SK-N-SH treated with all-trans-retinoic acid at 6 μM for 48 hours (cell line): ENCODE measurements at regions not wholly inside any gene's neighbourhood (a gene's known extent, or its start where the extent isn't known, plus 50 kb on each side); places are given as distances from the start of the nearest gene placed in this dataset.

Experiments
- ATAC-seq: fragments of 200-7000 bp; cut with Tn5 transposase; 3 replicates; pipeline ENCODE4 v1.9.1; 2020; ENCODE audit warnings: mild to moderate bottlenecking, moderate library complexity
- ARNTL ChIP-seq: fragments of 450-650 bp; formaldehyde crosslinking; IDR thresholded peaks from 2 replicates; pipeline ENCODE4 v1.5.0; 2020; ENCODE audit warnings: low read depth, mild to moderate bottlenecking, moderate library complexity, borderline replicate concordance
- BACH2 ChIP-seq: fragments of 250-450 bp; sonication (Bioruptor Pico); IDR thresholded peaks from 2 replicates; pipeline ENCODE4 v1.9.0; 2021; ENCODE audit warnings: mild to moderate bottlenecking, borderline replicate concordance
- CSDC2 ChIP-seq: fragments of 250-450 bp; sonication (Bioruptor Pico); IDR thresholded peaks from 2 replicates; pipeline ENCODE4 v1.5.0; 2020; ENCODE audit warnings: mild to moderate bottlenecking, moderate library complexity
- GLIS3 ChIP-seq: fragments of 250-450 bp; sonication (Bioruptor Pico); IDR thresholded peaks from 2 replicates; pipeline ENCODE4 v1.5.0; 2020; ENCODE audit warnings: mild to moderate bottlenecking, moderate library complexity
- ISL1 ChIP-seq: fragments of 250-450 bp; sonication (Bioruptor Pico); IDR thresholded peaks from 2 replicates; pipeline ENCODE4 v2.1.2; 2022; ENCODE audit warnings: mild to moderate bottlenecking, moderate library complexity
- OSR1 ChIP-seq: fragments of 250-450 bp; sonication (Bioruptor Pico); IDR thresholded peaks from 2 replicates; pipeline ENCODE4 v1.8.0; 2022; ENCODE audit warnings: moderate library complexity, mild to moderate bottlenecking, inconsistent platforms
- PPARA ChIP-seq: fragments of 250-450 bp; sonication (Bioruptor Pico); IDR thresholded peaks from 2 replicates; pipeline ENCODE4 v1.5.0; 2020; ENCODE audit warnings: mild to moderate bottlenecking, borderline replicate concordance
- RARB ChIP-seq: fragments of 250-450 bp; sonication (Bioruptor Pico); IDR thresholded peaks from 2 replicates; pipeline ENCODE4 v1.8.0; 2021; ENCODE audit warnings: mild to moderate bottlenecking, moderate library complexity
- SNAI2 ChIP-seq: fragments of 250-450 bp; sonication (Bioruptor Pico); IDR thresholded peaks from 2 replicates; pipeline ENCODE4 v1.5.0; 2020; ENCODE audit warnings: mild to moderate bottlenecking, moderate library complexity
- TCF4 ChIP-seq: fragments of 250-450 bp; sonication (Bioruptor Pico); IDR thresholded peaks from 2 replicates; pipeline ENCODE4 v1.8.0; 2021; ENCODE audit warnings: mild to moderate bottlenecking, moderate library complexity, borderline replicate concordance
- TOX ChIP-seq: fragments of 250-450 bp; sonication (Bioruptor Pico); IDR thresholded peaks from 2 replicates; pipeline ENCODE4 v1.8.0; 2021; ENCODE audit warnings: mild to moderate bottlenecking, moderate library complexity, borderline replicate concordance
- ZC3H10 ChIP-seq: fragments of 250-450 bp; sonication (Bioruptor Pico); IDR thresholded peaks from 2 replicates; pipeline ENCODE4 v1.5.1; 2021; ENCODE audit warnings: mild to moderate bottlenecking, moderate library complexity
- ZFP30 ChIP-seq: fragments of 450-650 bp; formaldehyde crosslinking; IDR thresholded peaks from 2 replicates; pipeline ENCODE4 v1.5.0; 2022; ENCODE audit warnings: mild to moderate bottlenecking, moderate library complexity
- ZNF565 ChIP-seq: fragments of 450-650 bp; formaldehyde crosslinking; conservative IDR thresholded peaks from 2 replicates; pipeline ENCODE4 v1.5.0; 2020; ENCODE audit warnings: low read depth, mild to moderate bottlenecking, moderate library complexity
- ZNF70 ChIP-seq: fragments of 450-650 bp; formaldehyde crosslinking; IDR thresholded peaks from 2 replicates; pipeline ENCODE4 v1.5.0; 2020; ENCODE audit warnings: mild to moderate bottlenecking, moderate library complexity
- ZNF8 ChIP-seq: fragments of 450-650 bp; formaldehyde crosslinking; IDR thresholded peaks from 2 replicates; pipeline ENCODE4 v1.5.0; 2020; ENCODE audit warnings: mild to moderate bottlenecking, moderate library complexity
- TF ChIP-seq, protein P1 (sequence below): fragments of 250-450 bp; sonication (Bioruptor Pico); IDR thresholded peaks from 2 replicates; pipeline ENCODE4 v1.5.0; 2020; ENCODE audit warnings: mild to moderate bottlenecking, moderate library complexity
- TF ChIP-seq, protein P2 (sequence below): fragments of 250-450 bp; sonication (Bioruptor Pico); IDR thresholded peaks from 2 replicates; pipeline ENCODE4 v1.8.0; 2020; ENCODE audit warnings: mild to moderate bottlenecking, moderate library complexity, borderline replicate concordance
- TF ChIP-seq, protein P3 (sequence below): fragments of 250-450 bp; sonication (Bioruptor Pico); IDR thresholded peaks from 2 replicates; pipeline ENCODE4 v1.8.0; 2021; ENCODE audit warnings: low read depth, mild to moderate bottlenecking, moderate library complexity, borderline replicate concordance
- TF ChIP-seq, protein P4 (sequence below): fragments of 250-450 bp; sonication (Bioruptor Pico); IDR thresholded peaks from 2 replicates; pipeline ENCODE4 v1.5.1; 2021; ENCODE audit warnings: mild to moderate bottlenecking, moderate library complexity
- TF ChIP-seq, protein P5 (sequence below): fragments of 250-450 bp; sonication (Bioruptor Pico); IDR thresholded peaks from 2 replicates; pipeline ENCODE4 v1.5.1; 2020; ENCODE audit warnings: low read depth, mild to moderate bottlenecking, moderate library complexity

DNA sequence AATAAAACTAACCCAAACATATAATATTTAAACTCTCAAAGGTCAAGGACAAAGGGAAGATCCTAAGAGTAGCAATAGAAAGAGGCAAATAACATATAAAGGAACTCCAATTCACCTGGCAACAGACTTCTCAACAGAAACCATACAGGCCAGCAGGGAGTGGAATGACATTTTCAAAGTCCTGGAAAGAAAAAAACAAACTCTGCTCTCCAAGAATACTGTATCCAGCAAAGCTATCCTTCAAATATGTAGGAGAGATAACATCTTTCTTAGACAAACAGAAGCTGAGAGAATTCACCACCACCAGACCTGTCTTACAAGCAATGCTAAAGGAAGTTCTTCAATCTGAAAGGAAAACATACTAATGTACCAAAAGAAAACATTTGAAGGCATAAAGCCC lies 51.5 kb upstream of the TMEM158 start:
- no peak for TF ChIP-seq TCF4 (CRISPR knock-in tag)
- TF ChIP-seq ZNF8 (CRISPR knock-in tag), result no peak
- TF ChIP-seq SNAI2 (CRISPR knock-in tag), result no peak
- TF ChIP-seq ZC3H10, result no peak
- no peak for TF ChIP-seq ARNTL (CRISPR knock-in tag)
- no peak for TF ChIP-seq PPARA (CRISPR knock-in tag)
- TF ChIP-seq, protein P1, sequence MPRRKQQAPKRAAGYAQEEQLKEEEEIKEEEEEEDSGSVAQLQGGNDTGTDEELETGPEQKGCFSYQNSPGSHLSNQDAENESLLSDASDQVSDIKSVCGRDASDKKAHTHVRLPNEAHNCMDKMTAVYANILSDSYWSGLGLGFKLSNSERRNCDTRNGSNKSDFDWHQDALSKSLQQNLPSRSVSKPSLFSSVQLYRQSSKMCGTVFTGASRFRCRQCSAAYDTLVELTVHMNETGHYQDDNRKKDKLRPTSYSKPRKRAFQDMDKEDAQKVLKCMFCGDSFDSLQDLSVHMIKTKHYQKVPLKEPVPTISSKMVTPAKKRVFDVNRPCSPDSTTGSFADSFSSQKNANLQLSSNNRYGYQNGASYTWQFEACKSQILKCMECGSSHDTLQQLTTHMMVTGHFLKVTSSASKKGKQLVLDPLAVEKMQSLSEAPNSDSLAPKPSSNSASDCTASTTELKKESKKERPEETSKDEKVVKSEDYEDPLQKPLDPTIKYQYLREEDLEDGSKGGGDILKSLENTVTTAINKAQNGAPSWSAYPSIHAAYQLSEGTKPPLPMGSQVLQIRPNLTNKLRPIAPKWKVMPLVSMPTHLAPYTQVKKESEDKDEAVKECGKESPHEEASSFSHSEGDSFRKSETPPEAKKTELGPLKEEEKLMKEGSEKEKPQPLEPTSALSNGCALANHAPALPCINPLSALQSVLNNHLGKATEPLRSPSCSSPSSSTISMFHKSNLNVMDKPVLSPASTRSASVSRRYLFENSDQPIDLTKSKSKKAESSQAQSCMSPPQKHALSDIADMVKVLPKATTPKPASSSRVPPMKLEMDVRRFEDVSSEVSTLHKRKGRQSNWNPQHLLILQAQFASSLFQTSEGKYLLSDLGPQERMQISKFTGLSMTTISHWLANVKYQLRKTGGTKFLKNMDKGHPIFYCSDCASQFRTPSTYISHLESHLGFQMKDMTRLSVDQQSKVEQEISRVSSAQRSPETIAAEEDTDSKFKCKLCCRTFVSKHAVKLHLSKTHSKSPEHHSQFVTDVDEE (CRISPR knock-in tag), result no peak
- TF ChIP-seq BACH2 (CRISPR knock-in tag), result no peak
- TF ChIP-seq TOX (CRISPR knock-in tag), result no peak
- no peak for ATAC-seq

DNA sequence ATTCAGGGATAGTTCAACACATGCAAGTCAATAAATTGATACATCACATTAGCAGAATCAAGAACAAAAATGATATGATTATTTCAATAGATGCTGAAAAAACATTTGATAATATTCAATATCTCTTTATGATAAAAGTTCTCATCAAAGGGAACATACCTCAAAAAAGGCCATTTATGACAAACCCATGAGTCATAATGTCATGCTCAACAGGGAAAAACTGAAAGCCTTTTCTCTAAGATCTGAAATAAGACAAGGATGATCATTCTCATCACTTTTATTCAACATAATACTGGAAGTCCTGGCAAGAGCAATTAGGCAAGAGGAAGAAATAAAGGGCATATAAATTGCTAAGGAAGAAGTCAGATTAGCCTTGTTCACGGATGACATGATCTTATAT lies 54.1 kb upstream of the TMEM158 start:
- no peak for ATAC-seq
- TF ChIP-seq CSDC2 (CRISPR knock-in tag), result no peak
- no peak for TF ChIP-seq ZNF565 (CRISPR knock-in tag)
- TF ChIP-seq RARB (CRISPR knock-in tag), result no peak
- TF ChIP-seq ZFP30, result no peak
- no peak for TF ChIP-seq BACH2 (CRISPR knock-in tag)
- no peak for TF ChIP-seq SNAI2 (CRISPR knock-in tag)
- TF ChIP-seq, protein P2, sequence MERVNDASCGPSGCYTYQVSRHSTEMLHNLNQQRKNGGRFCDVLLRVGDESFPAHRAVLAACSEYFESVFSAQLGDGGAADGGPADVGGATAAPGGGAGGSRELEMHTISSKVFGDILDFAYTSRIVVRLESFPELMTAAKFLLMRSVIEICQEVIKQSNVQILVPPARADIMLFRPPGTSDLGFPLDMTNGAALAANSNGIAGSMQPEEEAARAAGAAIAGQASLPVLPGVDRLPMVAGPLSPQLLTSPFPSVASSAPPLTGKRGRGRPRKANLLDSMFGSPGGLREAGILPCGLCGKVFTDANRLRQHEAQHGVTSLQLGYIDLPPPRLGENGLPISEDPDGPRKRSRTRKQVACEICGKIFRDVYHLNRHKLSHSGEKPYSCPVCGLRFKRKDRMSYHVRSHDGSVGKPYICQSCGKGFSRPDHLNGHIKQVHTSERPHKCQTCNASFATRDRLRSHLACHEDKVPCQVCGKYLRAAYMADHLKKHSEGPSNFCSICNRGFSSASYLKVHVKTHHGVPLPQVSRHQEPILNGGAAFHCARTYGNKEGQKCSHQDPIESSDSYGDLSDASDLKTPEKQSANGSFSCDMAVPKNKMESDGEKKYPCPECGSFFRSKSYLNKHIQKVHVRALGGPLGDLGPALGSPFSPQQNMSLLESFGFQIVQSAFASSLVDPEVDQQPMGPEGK (CRISPR knock-in tag), result no peak
- TF ChIP-seq TOX (CRISPR knock-in tag), result no peak
- TF ChIP-seq, protein P3, sequence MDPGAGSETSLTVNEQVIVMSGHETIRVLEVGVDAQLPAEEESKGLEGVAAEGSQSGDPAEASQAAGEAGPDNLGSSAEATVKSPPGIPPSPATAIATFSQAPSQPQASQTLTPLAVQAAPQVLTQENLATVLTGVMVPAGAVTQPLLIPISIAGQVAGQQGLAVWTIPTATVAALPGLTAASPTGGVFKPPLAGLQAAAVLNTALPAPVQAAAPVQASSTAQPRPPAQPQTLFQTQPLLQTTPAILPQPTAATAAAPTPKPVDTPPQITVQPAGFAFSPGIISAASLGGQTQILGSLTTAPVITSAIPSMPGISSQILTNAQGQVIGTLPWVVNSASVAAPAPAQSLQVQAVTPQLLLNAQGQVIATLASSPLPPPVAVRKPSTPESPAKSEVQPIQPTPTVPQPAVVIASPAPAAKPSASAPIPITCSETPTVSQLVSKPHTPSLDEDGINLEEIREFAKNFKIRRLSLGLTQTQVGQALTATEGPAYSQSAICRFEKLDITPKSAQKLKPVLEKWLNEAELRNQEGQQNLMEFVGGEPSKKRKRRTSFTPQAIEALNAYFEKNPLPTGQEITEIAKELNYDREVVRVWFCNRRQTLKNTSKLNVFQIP, result no peak
- TF ChIP-seq OSR1 (CRISPR knock-in tag), result no peak
- TF ChIP-seq ZNF8 (CRISPR knock-in tag), result no peak
- no peak for TF ChIP-seq TCF4 (CRISPR knock-in tag)
- TF ChIP-seq PPARA (CRISPR knock-in tag), result no peak
- TF ChIP-seq ZC3H10, result no peak
- no peak for TF ChIP-seq ARNTL (CRISPR knock-in tag)
- TF ChIP-seq GLIS3 (CRISPR knock-in tag), result no peak
- TF ChIP-seq, protein P4, sequence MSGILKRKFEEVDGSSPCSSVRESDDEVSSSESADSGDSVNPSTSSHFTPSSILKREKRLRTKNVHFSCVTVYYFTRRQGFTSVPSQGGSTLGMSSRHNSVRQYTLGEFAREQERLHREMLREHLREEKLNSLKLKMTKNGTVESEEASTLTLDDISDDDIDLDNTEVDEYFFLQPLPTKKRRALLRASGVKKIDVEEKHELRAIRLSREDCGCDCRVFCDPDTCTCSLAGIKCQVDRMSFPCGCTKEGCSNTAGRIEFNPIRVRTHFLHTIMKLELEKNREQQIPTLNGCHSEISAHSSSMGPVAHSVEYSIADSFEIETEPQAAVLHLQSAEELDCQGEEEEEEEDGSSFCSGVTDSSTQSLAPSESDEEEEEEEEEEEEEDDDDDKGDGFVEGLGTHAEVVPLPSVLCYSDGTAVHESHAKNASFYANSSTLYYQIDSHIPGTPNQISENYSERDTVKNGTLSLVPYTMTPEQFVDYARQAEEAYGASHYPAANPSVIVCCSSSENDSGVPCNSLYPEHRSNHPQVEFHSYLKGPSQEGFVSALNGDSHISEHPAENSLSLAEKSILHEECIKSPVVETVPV (CRISPR knock-in tag), result no peak
- TF ChIP-seq, all 23 proteins: peak for 0

DNA sequence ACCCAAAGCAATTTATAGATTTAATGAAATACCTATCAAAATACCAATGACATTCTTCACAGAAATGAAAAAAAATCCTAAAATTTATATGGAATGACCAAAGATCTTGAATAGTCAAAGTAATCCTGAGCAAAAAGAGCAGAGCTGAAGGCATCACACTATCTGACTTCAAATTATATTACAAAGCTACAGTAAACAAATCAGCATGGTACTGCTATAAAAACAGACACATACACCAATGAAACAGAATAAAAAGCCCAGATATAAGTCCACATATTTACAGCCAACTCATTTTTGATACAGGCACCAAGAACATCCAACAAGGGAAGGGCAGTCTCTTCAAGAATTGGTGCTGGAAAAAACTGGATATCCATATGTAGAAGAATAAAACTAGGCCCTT lies 54.9 kb upstream of the TMEM158 start:
- no peak for ATAC-seq
- TF ChIP-seq OSR1 (CRISPR knock-in tag), result no peak
- TF ChIP-seq BACH2 (CRISPR knock-in tag), result no peak
- no peak for TF ChIP-seq ZNF8 (CRISPR knock-in tag)
- TF ChIP-seq RARB (CRISPR knock-in tag), result no peak
- no peak for TF ChIP-seq ZNF70 (CRISPR knock-in tag)
- TF ChIP-seq, protein P4 (CRISPR knock-in tag), result no peak
- TF ChIP-seq, protein P5, sequence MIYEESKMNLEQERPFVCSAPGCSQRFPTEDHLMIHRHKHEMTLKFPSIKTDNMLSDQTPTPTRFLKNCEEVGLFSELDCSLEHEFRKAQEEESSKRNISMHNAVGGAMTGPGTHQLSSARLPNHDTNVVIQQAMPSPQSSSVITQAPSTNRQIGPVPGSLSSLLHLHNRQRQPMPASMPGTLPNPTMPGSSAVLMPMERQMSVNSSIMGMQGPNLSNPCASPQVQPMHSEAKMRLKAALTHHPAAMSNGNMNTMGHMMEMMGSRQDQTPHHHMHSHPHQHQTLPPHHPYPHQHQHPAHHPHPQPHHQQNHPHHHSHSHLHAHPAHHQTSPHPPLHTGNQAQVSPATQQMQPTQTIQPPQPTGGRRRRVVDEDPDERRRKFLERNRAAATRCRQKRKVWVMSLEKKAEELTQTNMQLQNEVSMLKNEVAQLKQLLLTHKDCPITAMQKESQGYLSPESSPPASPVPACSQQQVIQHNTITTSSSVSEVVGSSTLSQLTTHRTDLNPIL (CRISPR knock-in tag), result no peak
- TF ChIP-seq CSDC2 (CRISPR knock-in tag), result no peak
- TF ChIP-seq ISL1 (CRISPR knock-in tag), result no peak
